ENCODE measurements at regions not wholly inside any gene's neighbourhood (a gene's known extent, or its start where the extent isn't known, plus 50 kb on each side); places are given as distances from the start of the nearest gene placed in this dataset.

GRCh38 chr7:42606193-42606905 is 305.5 kb downstream of the C7orf25 start:
- H3K27ac Mint-ChIP-seq = no peak overlapping the region
- ATAC-seq (ENCODE audit: low read depth) (no peak), DNase-seq (no peak)
- H3K9me3 Mint-ChIP-seq = no peaks in the 10 kb centered on the region
- H3K4me3 Mint-ChIP-seq = no peak overlapping the region
- POLR2A ChIA-PET = no interaction called here
- CTCF ChIA-PET = no interaction called here
- TF ChIP-seq CTCF (IDR thresholded peaks at IDR 0.05) = no peak
- intact Hi-C loops (cut with micrococcal nuclease) = no loop called here
- no peaks in the 10 kb centered on the region for H3K36me3 Mint-ChIP-seq (ENCODE audit: low read depth)
- no peaks in the 10 kb centered on the region for H3K4me1 Mint-ChIP-seq
- H3K27me3 Mint-ChIP-seq = peaks cover 5% of the 10 kb centered on the region

- intact Hi-C loops (cut with micrococcal nuclease) = no loop called here
These were observed 306.3 kb downstream of the C7orf25 start for GRCh38 chr7:42605406-42606192.

GRCh38 chr7:42603496-42603895 is 308.4 kb downstream of the C7orf25 start:
- DNase-seq = no peak
- Mint-ChIP-seq H3K4me3 (no peak overlapping the region), H3K27ac (no peak overlapping the region), H3K4me1 (no peaks in the 10 kb centered on the region), H3K9me3 (no peaks in the 10 kb centered on the region), H3K27me3 (peaks cover 5% of the 10 kb centered on the region), H3K36me3 (ENCODE audit: low read depth) (no peaks in the 10 kb centered on the region)
- CTCF ChIA-PET = no interaction called here
- POLR2A ChIA-PET = no interaction called here
- no peak for ATAC-seq (ENCODE audit: low read depth)
- no peak for TF ChIP-seq CTCF (IDR thresholded peaks at IDR 0.05)
- intact Hi-C loops (cut with micrococcal nuclease) = no loop called here

More at GRCh38 chr7:42605406-42606192, 306.3 kb downstream of the C7orf25 start:
- H3K27me3 Mint-ChIP-seq = peaks cover 5% of the 10 kb centered on the region
- H3K36me3 Mint-ChIP-seq (ENCODE audit: low read depth) = no peaks in the 10 kb centered on the region
- no peaks in the 10 kb centered on the region for H3K9me3 Mint-ChIP-seq
- DNase-seq (no peak), ATAC-seq (ENCODE audit: low read depth) (no peak)
- no peaks in the 10 kb centered on the region for H3K4me1 Mint-ChIP-seq
- POLR2A ChIA-PET = no interaction called here
- no peak overlapping the region for H3K4me3 Mint-ChIP-seq
- CTCF ChIA-PET = no interaction called here
- H3K27ac Mint-ChIP-seq = no peak overlapping the region
- no peak for TF ChIP-seq CTCF (IDR thresholded peaks at IDR 0.05)

GRCh38 chr7:42597300-42597699 is 314.6 kb downstream of the C7orf25 start:
- Mint-ChIP-seq H3K9me3 (peaks cover 4% of the 10 kb centered on the region), H3K27ac (no peak overlapping the region), H3K27me3 (no peaks in the 10 kb centered on the region), H3K36me3 (ENCODE audit: low read depth) (no peaks in the 10 kb centered on the region), H3K4me1 (no peaks in the 10 kb centered on the region), H3K4me3 (no peak overlapping the region)
- ATAC-seq (ENCODE audit: low read depth) (no peak), DNase-seq (no peak)
- intact Hi-C loops (cut with micrococcal nuclease) = no loop called here
- ChIA-PET POLR2A (no interaction called here), CTCF (no interaction called here)
- TF ChIP-seq CTCF (IDR thresholded peaks at IDR 0.05) = no peak

GRCh38 chr7:42596737-42597136 is 315.1 kb downstream of the C7orf25 start:
- Mint-ChIP-seq H3K27ac (no peak overlapping the region), H3K4me1 (no peaks in the 10 kb centered on the region), H3K9me3 (peaks cover 4% of the 10 kb centered on the region), H3K36me3 (ENCODE audit: low read depth) (no peaks in the 10 kb centered on the region), H3K27me3 (no peaks in the 10 kb centered on the region), H3K4me3 (no peak overlapping the region)
- TF ChIP-seq CTCF (IDR thresholded peaks at IDR 0.05) = no peak
- POLR2A ChIA-PET = no interaction called here
- DNase-seq = no peak
- CTCF ChIA-PET = no interaction called here
- no peak for ATAC-seq (ENCODE audit: low read depth)
- intact Hi-C loops (cut with micrococcal nuclease) = no loop called here

All from activated B cell treated with CpG ODN at 0.5 μM for 24 hours (primary cell).